NB4 (cell line): ENCODE measurements at regions not wholly inside any gene's neighbourhood (a gene's known extent, or its start where the extent isn't known, plus 50 kb on each side); places are given as distances from the start of the nearest gene placed in this dataset.

Experiments used
- DNase-seq: peaks from one replicate; pipeline ENCODE4 v3.0.0; 2010; ENCODE audit warnings: low read depth
- H3K4me3 ChIP-seq: one replicate; pipeline ENCODE4 v1.5.1; 2011; ENCODE audit warnings: mild to moderate bottlenecking, low read depth, low read length, moderate library complexity
- MYC ChIP-seq: IDR thresholded peaks from 2 replicates; pipeline ENCODE4 v1.6.1; 2011; ENCODE audit warnings: low read depth, low read length
- POLR2A ChIP-seq: IDR thresholded peaks from 2 replicates; pipeline ENCODE4 v1.6.1; 2011; ENCODE audit warnings: mild to moderate bottlenecking; ENCODE audit not compliant: insufficient read length; ENCODE audit errors: extremely low read depth
- TF ChIP-seq, protein P1 (sequence below): IDR thresholded peaks from 2 replicates; pipeline ENCODE4 v1.6.1; 2011; ENCODE audit warnings: low read depth, low read length
- TF ChIP-seq, protein P2 (sequence below): IDR thresholded peaks from one replicate; pipeline ENCODE4 v1.5.1; 2012; ENCODE audit warnings: low read depth, low read length

- TF ChIP-seq MYC, result no peak
- TF ChIP-seq, protein P1, sequence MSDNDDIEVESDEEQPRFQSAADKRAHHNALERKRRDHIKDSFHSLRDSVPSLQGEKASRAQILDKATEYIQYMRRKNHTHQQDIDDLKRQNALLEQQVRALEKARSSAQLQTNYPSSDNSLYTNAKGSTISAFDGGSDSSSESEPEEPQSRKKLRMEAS, result no peak
- TF ChIP-seq, protein P2, sequence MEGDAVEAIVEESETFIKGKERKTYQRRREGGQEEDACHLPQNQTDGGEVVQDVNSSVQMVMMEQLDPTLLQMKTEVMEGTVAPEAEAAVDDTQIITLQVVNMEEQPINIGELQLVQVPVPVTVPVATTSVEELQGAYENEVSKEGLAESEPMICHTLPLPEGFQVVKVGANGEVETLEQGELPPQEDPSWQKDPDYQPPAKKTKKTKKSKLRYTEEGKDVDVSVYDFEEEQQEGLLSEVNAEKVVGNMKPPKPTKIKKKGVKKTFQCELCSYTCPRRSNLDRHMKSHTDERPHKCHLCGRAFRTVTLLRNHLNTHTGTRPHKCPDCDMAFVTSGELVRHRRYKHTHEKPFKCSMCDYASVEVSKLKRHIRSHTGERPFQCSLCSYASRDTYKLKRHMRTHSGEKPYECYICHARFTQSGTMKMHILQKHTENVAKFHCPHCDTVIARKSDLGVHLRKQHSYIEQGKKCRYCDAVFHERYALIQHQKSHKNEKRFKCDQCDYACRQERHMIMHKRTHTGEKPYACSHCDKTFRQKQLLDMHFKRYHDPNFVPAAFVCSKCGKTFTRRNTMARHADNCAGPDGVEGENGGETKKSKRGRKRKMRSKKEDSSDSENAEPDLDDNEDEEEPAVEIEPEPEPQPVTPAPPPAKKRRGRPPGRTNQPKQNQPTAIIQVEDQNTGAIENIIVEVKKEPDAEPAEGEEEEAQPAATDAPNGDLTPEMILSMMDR, result no peak
- TF ChIP-seq POLR2A, result no peak
- H3K4me3 ChIP-seq, result no peak overlapping the region
- no peak for DNase-seq
Observed at GRCh38 chr4:32425243-32425642, 1705.1 kb downstream of the PCDH7 start.

DNA sequence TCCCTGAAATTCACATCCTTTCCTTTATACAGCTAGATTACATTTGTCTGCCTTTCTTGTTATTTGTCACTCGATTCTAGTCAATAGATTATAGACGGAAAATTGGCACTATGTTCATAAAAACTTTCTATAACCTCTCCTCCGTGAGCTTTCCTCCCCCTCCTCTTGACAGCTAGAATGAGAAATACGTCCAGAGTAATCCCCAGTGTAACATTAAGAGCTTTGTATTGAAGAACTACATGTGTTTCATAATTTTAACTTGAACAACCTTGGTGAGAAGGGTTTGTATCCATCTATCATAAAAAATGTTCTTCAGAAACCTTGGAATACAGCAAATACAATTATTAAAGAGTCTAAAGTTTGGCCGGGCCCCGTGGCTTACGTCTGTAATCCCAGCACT is 1707.4 kb downstream of the PCDH7 start:
- no peak for DNase-seq
- TF ChIP-seq MYC, result no peak
- TF ChIP-seq POLR2A, result no peak
- TF ChIP-seq, protein P1, result no peak
- TF ChIP-seq, protein P2, result no peak
- H3K4me3 ChIP-seq, result no peak overlapping the region

GRCh38 chr4:32429151-32429550 is 1709.0 kb downstream of the PCDH7 start:
- no peak for DNase-seq
- TF ChIP-seq, protein P1, result no peak
- TF ChIP-seq POLR2A (no peak), MYC (no peak)
- TF ChIP-seq, protein P2, result no peak
- no peak overlapping the region for H3K4me3 ChIP-seq

- DNase-seq, result no peak
- TF ChIP-seq, protein P1, result no peak
- TF ChIP-seq, protein P2, result no peak
- no peak for TF ChIP-seq MYC
- TF ChIP-seq POLR2A, result no peak
- H3K4me3 ChIP-seq, result no peak overlapping the region
Observed at GRCh38 chr4:32435308-32435707, 1715.1 kb downstream of the PCDH7 start.

DNA sequence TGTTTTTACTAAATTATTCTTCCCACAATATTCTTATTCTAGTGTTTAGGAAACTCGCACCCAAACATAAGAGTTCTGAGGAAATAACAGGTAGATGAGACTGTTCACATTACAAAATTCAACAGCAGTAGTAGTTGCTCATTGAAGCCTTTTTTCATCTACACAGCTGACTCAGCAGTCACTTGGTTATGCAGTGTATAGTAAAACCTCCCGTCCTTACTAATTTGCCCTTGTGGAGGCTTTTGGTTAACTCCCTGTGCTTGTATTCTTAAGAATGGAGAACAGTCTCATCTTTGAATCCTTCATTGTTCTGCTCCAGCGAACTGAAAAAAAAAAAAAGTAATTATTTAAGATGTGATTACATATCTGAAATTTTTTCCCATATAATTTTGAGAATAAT is 1716.6 kb downstream of the PCDH7 start:
- TF ChIP-seq, protein P1, result no peak
- TF ChIP-seq MYC (no peak), POLR2A (no peak)
- TF ChIP-seq, protein P2, result no peak
- no peak overlapping the region for H3K4me3 ChIP-seq
- DNase-seq, result no peak

- no peak for DNase-seq
- no peak overlapping the region for H3K4me3 ChIP-seq
- TF ChIP-seq POLR2A (no peak), MYC (no peak)
- TF ChIP-seq, protein P2, result no peak
- TF ChIP-seq, protein P1, result no peak
Observed at GRCh38 chr4:32440391-32440790, 1720.2 kb downstream of the PCDH7 start.
